ENCODE measurements at regions not wholly inside any gene's neighbourhood (a gene's known extent, or its start where the extent isn't known, plus 50 kb on each side); places are given as distances from the start of the nearest gene placed in this dataset.

GRCh38 chr12:74914378-74914777, 295.3 kb downstream of the KCNC2 start:
- TF ChIP-seq SNAI2 (CRISPR knock-in tag; IDR thresholded peaks at IDR 0.05) (no peak), PATZ1 (CRISPR knock-in tag; IDR thresholded peaks at IDR 0.05; ENCODE audit: borderline replicate concordance) (no peak), ZFP30 (CRISPR knock-in tag; IDR thresholded peaks at IDR 0.05) (no peak), OSR1 (CRISPR knock-in tag; IDR thresholded peaks at IDR 0.05) (no peak), TOX (CRISPR knock-in tag; IDR thresholded peaks at IDR 0.05; ENCODE audit: borderline replicate concordance) (no peak), ISL1 (CRISPR knock-in tag; IDR thresholded peaks at IDR 0.05) (no peak), ZNF8 (CRISPR knock-in tag; IDR thresholded peaks at IDR 0.05) (no peak), GLIS3 (CRISPR knock-in tag; IDR thresholded peaks at IDR 0.05) (no peak), ZFP3 (CRISPR knock-in tag; IDR thresholded peaks at IDR 0.05) (no peak)
- TF ChIP-seq, protein P1, sequence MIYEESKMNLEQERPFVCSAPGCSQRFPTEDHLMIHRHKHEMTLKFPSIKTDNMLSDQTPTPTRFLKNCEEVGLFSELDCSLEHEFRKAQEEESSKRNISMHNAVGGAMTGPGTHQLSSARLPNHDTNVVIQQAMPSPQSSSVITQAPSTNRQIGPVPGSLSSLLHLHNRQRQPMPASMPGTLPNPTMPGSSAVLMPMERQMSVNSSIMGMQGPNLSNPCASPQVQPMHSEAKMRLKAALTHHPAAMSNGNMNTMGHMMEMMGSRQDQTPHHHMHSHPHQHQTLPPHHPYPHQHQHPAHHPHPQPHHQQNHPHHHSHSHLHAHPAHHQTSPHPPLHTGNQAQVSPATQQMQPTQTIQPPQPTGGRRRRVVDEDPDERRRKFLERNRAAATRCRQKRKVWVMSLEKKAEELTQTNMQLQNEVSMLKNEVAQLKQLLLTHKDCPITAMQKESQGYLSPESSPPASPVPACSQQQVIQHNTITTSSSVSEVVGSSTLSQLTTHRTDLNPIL (CRISPR knock-in tag; IDR thresholded peaks at IDR 0.05; ENCODE audit: low read depth): no peak
